CD4-positive, alpha-beta T cell treated with Interleukin-1 beta for 1 hour (primary cell): ENCODE measurements at regions not wholly inside any gene's neighbourhood (a gene's known extent, or its start where the extent isn't known, plus 50 kb on each side); places are given as distances from the start of the nearest gene placed in this dataset.
"Not testable (repeated sequence)": the region's sequence is repeated elsewhere in the genome, so short reads cannot be mapped to it uniquely, and the experiment has no call there.

ENCODE experiments used
- DNase-seq, 2 donors: peaks; one replicate each; pipeline ENCODE4 v3.0.0-alpha.2; 2020 to 2022

DNA sequence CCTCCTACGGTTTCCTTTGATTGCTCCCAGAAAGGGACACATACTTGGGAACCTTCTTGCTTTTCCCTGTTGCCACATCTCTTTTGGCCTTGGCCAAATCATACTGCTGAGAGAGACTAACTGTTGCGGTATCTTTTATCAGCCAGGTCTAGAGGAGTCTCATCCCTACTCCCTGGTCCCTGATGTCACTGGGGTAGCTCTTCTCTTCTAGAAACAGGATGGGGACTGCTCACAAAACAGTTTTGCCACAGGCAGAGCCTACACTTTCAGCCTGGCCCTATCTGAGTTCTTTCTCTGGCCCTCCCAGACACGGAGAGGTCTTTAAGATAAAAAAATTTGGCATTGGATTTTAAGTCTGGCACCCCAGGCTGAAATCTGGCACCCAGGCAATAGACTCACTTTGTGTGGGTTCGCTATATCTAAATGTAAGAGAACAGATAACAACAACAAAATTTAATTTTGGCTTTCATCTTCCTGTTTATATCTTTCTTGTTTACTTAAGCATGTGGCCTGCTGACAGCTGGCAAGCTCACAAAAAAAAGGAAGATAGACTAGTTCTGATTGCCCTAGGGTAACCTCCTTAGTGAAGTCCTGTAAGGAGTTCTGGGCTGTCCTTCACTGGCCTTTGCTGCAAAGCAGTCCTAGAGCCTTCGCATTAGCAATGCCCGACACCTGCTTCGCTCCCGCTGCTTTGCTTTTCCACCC lies 228.3 kb upstream of the NPVF start:
- no peak for DNase-seq

DNA sequence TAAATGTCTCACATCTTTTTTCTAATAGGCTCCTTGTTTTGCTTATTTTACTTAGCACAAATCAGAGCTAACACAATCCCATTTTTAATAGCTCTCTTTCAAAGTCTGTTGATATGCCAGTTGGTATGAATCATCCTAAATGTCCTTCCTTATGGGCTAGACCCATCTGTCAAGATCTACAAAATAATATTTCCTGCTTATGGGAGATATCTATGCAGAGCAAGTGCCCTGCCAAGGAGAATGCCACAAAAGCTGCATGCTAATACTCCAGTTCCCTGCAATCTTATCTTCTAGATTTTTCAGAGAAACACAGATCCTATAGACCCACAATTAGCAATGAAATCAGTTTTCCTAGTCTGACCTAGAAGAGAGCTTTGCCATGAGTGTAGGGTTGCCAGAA lies 230.8 kb upstream of the NPVF start:
- no peak for DNase-seq

DNA sequence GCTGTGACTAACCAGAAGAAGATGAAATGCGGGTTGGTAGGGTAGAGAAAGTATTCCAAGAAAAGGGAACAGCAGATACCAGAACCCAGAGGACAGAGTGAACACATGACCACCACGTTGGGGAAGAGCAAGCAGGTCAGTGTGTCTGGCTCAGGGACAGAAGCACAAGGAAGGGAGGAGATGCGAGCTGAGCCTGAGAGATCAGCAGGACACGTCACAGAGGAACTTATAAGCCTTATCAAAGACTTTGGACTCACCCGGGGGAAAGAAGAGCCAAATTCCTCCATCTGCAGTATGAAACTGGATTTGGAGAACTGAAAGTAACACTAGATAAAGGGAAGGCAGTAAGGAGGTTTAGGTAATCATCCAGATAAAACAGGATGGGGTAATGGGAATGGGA lies 232.1 kb upstream of the NPVF start:
- DNase-seq, result no peak

GRCh38 chr7:25469669-25470068 lies 241.4 kb upstream of the NPVF start:
- no peak for DNase-seq

- DNase-seq, result no peak
These were observed 248.7 kb upstream of the NPVF start for GRCh38 chr7:25476863-25477499.

- not testable (repeated sequence) for DNase-seq
These were observed 249.9 kb upstream of the NPVF start for GRCh38 chr7:25478221-25478620.

GRCh38 chr7:25478925-25479324 lies 250.6 kb upstream of the NPVF start:
- DNase-seq, result no peak

- DNase-seq, result no peak
These were observed 253.6 kb upstream of the NPVF start for GRCh38 chr7:25481891-25482290.

DNA sequence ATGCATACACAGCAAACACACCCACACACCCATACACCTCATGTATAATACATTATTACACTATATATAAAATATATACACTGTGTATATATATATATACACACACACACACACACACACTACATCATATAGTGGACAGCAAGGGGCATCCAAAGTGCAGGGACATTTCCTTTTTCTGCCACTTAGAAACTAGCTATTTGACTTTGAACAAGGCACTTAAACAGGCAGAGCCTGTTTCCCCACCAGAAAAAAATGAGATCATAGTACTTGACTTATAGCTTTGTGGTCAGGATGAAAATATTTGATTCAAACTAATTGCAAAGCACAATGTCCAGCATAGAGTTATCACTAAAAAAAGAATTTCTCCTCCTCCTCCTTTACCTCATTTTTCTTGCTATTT lies 254.3 kb upstream of the NPVF start:
- no peak for DNase-seq

GRCh38 chr7:25485026-25485425 lies 256.7 kb upstream of the NPVF start:
- no peak for DNase-seq

- DNase-seq, result no peak
These were observed 258.4 kb upstream of the NPVF start for GRCh38 chr7:25486656-25487055.

GRCh38 chr7:25493805-25494366 lies 265.6 kb upstream of the NPVF start:
- no peak for DNase-seq

GRCh38 chr7:25494896-25495295 lies 266.6 kb upstream of the NPVF start:
- DNase-seq, result no peak

GRCh38 chr7:25495342-25496250 lies 267.3 kb upstream of the NPVF start:
- DNase-seq, result no peak

GRCh38 chr7:25496476-25497368 lies 268.4 kb upstream of the NPVF start:
- peak; percentile 6 to 12 for DNase-seq

DNA sequence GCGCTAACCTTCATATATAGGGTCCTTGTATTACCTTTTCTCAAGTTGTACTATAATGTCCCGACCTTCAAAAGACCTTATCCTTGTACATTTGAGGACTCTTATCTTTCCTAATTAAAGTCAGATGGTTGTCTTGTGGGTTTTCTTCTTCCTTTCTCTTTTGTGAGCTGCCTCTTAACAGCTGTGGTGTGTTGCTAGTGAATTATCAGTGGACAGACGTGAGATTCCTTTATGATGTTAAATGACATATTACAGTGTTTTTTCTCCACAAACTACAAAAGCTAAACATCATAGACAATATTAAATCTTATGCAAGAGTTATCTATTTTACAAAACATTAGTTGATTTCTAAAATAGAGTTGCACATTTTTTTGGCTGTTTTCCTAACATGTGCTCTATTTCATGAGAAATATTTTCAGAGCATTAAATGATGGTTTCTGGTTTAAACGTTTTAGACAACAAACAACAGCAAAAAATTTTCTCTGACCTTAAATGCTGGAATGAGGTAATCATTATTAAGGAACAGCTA lies 272.2 kb upstream of the NPVF start:
- DNase-seq, result no peak

DNA sequence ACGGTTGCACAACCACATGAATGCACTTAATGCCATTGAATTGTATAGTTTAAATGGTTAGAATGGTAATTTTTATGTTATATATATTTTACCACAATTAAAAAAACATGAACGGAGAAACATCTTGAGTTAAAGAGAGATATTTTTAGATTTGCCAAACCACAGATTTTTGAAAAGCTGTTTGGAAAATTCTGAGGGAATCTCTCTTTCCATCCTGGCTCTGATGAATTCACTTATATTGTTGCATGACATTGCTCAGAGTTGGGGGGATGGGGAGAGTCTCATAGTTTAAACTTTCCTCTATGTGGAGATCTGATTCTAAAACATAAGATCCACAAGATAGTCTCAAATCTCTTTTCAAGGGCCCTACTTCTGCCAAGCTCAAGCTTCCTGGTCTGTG lies 275.0 kb upstream of the NPVF start:
- DNase-seq, result no peak

GRCh38 chr7:25512061-25512687 lies 283.9 kb upstream of the NPVF start:
- no peak for DNase-seq

DNA sequence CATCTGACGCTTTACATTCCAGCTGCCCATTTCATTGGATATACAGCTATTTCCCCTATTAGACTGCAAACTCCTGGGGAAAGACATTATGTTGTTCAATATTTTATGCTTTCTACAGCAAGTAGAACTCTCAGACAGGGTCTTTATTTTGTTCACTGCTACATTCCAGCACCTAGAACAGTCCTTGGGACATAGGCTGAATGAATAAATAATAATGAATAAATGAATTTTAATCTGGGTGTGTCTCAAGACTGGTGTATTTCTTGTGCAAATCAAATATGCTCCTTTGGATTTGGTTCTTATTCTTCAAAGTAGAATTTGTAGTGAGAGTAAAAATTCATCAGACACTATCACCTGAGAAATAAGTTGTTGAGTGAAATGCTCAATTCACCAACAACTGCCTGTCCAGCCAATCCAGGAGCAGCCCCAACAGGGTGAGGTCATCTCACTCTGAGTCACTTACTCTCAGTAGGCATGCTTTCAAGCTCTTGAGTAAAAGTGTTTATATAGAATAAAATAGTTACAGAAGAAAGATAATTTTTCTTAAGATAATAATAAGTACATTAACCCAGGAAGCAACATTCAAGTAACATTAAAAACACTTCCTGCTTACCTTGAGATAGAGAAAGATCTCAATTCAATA lies 287.5 kb upstream of the NPVF start:
- DNase-seq, result no peak

- DNase-seq, result no peak
These were observed 289.6 kb upstream of the NPVF start for GRCh38 chr7:25517906-25518305.

DNA sequence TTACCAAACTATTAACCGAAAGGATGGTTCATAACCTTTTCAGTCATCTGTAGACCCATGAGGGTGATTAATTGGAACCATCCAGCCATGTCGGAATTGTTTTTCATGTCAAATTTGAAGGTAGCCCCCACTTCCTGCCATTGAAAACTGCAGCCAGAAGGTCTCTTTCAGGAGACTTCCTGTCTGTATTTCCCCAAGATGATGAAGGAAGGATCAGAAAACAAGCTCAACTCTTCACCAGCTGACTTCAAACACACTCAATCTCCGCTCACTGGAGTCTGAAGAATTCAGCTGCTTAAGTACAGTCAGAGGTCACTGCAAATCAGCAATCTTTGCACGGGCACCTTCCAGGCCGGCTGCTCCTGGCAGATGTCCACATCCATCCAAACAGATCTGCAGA lies 291.7 kb upstream of the NPVF start:
- DNase-seq, result no peak
